H1 (cell line): ENCODE measurements at regions not wholly inside any gene's neighbourhood (a gene's known extent, or its start where the extent isn't known, plus 50 kb on each side); places are given as distances from the start of the nearest gene placed in this dataset.

Source experiments
- SAP30 ChIP-seq: fragments of 300-600 bp; sonication (generic); IDR thresholded peaks from 2 replicates; pipeline ENCODE4 v1.7.1; 2012; ENCODE audit warnings: low read length, moderate library complexity, mild to moderate bottlenecking, inconsistent platforms; ENCODE audit not compliant: insufficient read depth, insufficient replicate concordance
- YY1 ChIP-seq: IDR thresholded peaks from 2 replicates; pipeline ENCODE4 v1.6.1; 2011; ENCODE audit warnings: low read depth, mild to moderate bottlenecking, low read length

GRCh38 chr12:22851532-22851931 is 226.6 kb downstream of the ETNK1 start (continued):
- TF ChIP-seq SAP30 (no peak), YY1 (no peak)
